ENCODE measurements at regions not wholly inside any gene's neighbourhood (a gene's known extent, or its start where the extent isn't known, plus 50 kb on each side); places are given as distances from the start of the nearest gene placed in this dataset.

DNA sequence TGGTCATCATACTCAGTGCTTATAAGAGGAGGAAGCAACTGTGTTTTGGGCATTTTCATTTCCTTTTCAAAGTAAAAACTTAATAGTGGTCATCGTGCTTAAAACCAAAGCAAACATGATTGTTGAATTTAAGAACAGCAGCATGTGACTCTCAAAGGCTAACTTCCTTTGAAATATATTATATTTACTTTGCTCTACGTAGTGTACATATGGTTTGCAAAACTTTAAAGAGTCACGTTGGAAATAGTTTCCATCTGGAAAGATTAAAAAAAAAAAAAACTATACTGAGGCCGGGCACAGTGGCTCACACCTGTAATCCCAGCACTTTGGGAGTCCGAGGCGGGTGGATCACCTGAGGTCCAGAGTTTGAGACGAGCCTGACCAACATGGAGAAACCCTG is 367.9 kb upstream of the BCHE start:
- TF ChIP-seq EZH2 (IDR thresholded peaks at IDR 0.05; ENCODE audit: insufficient read depth, poor library complexity, severe bottlenecking) (no peak), EZH2phosphoT487 (IDR thresholded peaks at IDR 0.05; ENCODE audit: insufficient read depth, low read depth) (no peak)
